ENCODE measurements at regions not wholly inside any gene's neighbourhood (a gene's known extent, or its start where the extent isn't known, plus 50 kb on each side); places are given as distances from the start of the nearest gene placed in this dataset.

DNA sequence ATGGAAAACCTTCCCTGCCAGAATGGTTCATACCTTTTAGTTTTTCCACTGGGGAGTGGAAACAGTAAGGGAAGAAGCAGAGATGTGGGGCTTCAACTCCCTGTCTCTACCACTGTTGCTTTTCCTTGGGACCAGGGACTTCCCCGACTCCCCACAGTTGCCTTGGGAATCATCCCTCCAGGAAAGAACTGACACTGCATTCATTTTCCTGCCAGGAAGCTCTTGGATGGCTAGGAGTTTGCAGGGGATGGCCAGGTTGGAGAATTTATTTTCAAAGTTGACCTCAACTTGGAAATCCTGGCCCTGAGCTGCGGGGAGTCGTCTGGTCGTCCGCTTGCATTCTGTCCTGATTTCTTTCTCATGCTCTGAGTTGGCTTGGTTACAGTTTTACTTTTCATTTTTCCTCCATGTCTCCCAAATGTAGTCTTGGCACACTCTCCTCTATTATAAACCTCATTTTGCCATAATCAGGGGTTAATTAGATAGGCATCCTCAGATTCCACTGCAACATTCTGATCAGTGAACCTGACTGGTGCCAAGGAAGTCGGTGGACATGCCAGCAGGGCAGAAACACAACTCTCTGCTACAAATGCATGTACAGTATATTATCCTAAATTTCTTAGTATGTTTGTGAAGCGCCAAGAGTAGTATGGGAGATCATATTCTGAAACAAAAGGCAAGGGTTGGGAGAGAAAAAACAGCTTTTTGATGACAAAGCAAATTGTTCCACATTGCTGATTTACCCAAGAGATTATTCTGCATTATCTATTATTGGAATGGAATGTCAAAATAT lies 220.5 kb upstream of the XYLT1 start:
- H3K4me2 ChIP-seq (ENCODE audit: low read length): no peak overlapping the region
- no peaks in the 10 kb centered on the region for H3F3A ChIP-seq (ENCODE audit: control insufficient read depth, insufficient read depth)
- no peaks in the 10 kb centered on the region for H3K4me1 ChIP-seq (ENCODE audit: control insufficient read depth, low read length)
- no peaks in the 10 kb centered on the region for H3K36me3 ChIP-seq (ENCODE audit: control insufficient read depth, low read length)
- H3K9me2 ChIP-seq (replicated peaks; ENCODE audit: control insufficient read depth, low read length): no peaks in the 10 kb centered on the region
- no peaks in the 10 kb centered on the region for H4K20me1 ChIP-seq (ENCODE audit: control insufficient read depth, insufficient read depth, low read depth, low read length)
- no peaks in the 10 kb centered on the region for H3K79me2 ChIP-seq (ENCODE audit: control insufficient read depth, low read length)
- H3K27me3 ChIP-seq (ENCODE audit: control insufficient read depth, low read length): 0 out of 2 replicates have a peak, but pooled peaks cover 2% of the 10 kb centered on the region
- H3K4me3 ChIP-seq (ENCODE audit: low read length): no peak overlapping the region
- no peak overlapping the region for H3K27ac ChIP-seq (ENCODE audit: low read depth, low read length)
- TF ChIP-seq EZH2phosphoT487 (IDR thresholded peaks at IDR 0.05; ENCODE audit: borderline replicate concordance, low read length) (no peak), CTCF (IDR thresholded peaks at IDR 0.05; ENCODE audit: low read depth, low read length, poor library complexity, severe bottlenecking) (no peak)
- H3K9me3 ChIP-seq (ENCODE audit: control insufficient read depth, insufficient read depth, low read length): no peaks in the 10 kb centered on the region

- no peak overlapping the region for H3K4me3 ChIP-seq (ENCODE audit: low read length)
- H3K9me3 ChIP-seq (ENCODE audit: control insufficient read depth, insufficient read depth, low read length): no peaks in the 10 kb centered on the region
- H3K36me3 ChIP-seq (ENCODE audit: control insufficient read depth, low read length): no peaks in the 10 kb centered on the region
- peaks cover 2% of the 10 kb centered on the region; the same call in 1 of the 2 replicates for H3K27me3 ChIP-seq (ENCODE audit: control insufficient read depth, low read length)
- no peaks in the 10 kb centered on the region for H3K9me2 ChIP-seq (replicated peaks; ENCODE audit: control insufficient read depth, low read length)
- no peaks in the 10 kb centered on the region for H3K4me1 ChIP-seq (ENCODE audit: control insufficient read depth, low read length)
- TF ChIP-seq CTCF (IDR thresholded peaks at IDR 0.05; ENCODE audit: low read depth, low read length, poor library complexity, severe bottlenecking) (no peak), EZH2phosphoT487 (IDR thresholded peaks at IDR 0.05; ENCODE audit: borderline replicate concordance, low read length) (no peak)
- H3K27ac ChIP-seq (ENCODE audit: low read depth, low read length): no peak overlapping the region
- no peaks in the 10 kb centered on the region for H3K79me2 ChIP-seq (ENCODE audit: control insufficient read depth, low read length)
- H3K4me2 ChIP-seq (ENCODE audit: low read length): no peak overlapping the region
- no peaks in the 10 kb centered on the region for H4K20me1 ChIP-seq (ENCODE audit: control insufficient read depth, insufficient read depth, low read depth, low read length)
- H3F3A ChIP-seq (ENCODE audit: control insufficient read depth, insufficient read depth): no peaks in the 10 kb centered on the region
These were observed 214.7 kb upstream of the XYLT1 start for GRCh38 chr16:17685447-17685846.

DNA sequence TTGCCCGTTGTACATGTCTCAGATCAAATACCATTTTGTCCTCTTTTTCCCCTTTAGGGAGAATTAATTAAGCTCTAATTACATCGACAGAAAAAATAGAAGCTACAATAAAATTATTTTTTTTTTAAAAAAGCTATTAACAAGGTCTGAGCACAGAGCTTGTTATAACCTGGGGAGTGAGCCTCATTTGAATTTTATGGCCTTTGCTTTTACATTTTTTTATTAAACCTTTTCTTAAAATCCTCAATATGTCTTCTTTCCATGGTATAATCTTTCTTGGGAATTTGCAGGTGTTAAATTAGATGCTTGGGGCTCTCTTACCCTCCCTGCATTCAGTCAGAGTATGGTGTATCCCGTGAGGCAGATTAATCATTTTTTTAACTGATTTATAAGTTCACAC lies 212.5 kb upstream of the XYLT1 start:
- Histone ChIP-seq H4K20me1 (ENCODE audit: control insufficient read depth, insufficient read depth, low read depth, low read length) (no peaks in the 10 kb centered on the region), H3K36me3 (ENCODE audit: control insufficient read depth, low read length) (no peaks in the 10 kb centered on the region), H3K27ac (ENCODE audit: low read depth, low read length) (no peak overlapping the region), H3F3A (ENCODE audit: control insufficient read depth, insufficient read depth) (no peaks in the 10 kb centered on the region), H3K9me3 (ENCODE audit: control insufficient read depth, insufficient read depth, low read length) (no peaks in the 10 kb centered on the region), H3K4me3 (ENCODE audit: low read length) (no peak overlapping the region), H3K4me1 (ENCODE audit: control insufficient read depth, low read length) (no peaks in the 10 kb centered on the region), H3K27me3 (ENCODE audit: control insufficient read depth, low read length) (no peaks in the 10 kb centered on the region; the same call in 1 of the 2 replicates), H3K79me2 (ENCODE audit: control insufficient read depth, low read length) (no peaks in the 10 kb centered on the region), H3K4me2 (ENCODE audit: low read length) (no peak overlapping the region), H3K9me2 (replicated peaks; ENCODE audit: control insufficient read depth, low read length) (no peaks in the 10 kb centered on the region)
- no peak for TF ChIP-seq CTCF (IDR thresholded peaks at IDR 0.05; ENCODE audit: low read depth, low read length, poor library complexity, severe bottlenecking)
